Skin epidermis (tissue), 12 donors: ENCODE measurements at regions not wholly inside any gene's neighbourhood (a gene's known extent, or its start where the extent isn't known, plus 50 kb on each side); places are given as distances from the start of the nearest gene placed in this dataset.
"Not testable (repeated sequence)": the region's sequence is repeated elsewhere in the genome, so short reads cannot be mapped to it uniquely, and the experiment has no call there.

Experiments
- H3K27ac ChIP-seq, 21 experiments: fragments of 200-600 bp; sonication (generic) in 11 of 21; one replicate each; pipeline ENCODE4 v1.5.0; 2020; ENCODE audit warnings: mild to moderate bottlenecking in 3 of 21, inconsistent platforms in 2 of 21, moderate library complexity in 2 of 21
- H3K4me3 ChIP-seq, 7 experiments: fragments of 200-600 bp; sonication (generic) in 2 of 7; one replicate each; pipeline ENCODE4 v1.5.0; 2020; ENCODE audit warnings: inconsistent platforms in 2 of 7, mild to moderate bottlenecking in 2 of 7, moderate library complexity in 1 of 7

GRCh38 chr10:64785816-64786215 is 1264.6 kb downstream of the REEP3 start:
- no peak overlapping the region for H3K4me3 ChIP-seq
- no peak overlapping the region for H3K27ac ChIP-seq

- Histone ChIP-seq H3K4me3 (no peak overlapping the region), H3K27ac (no peak overlapping the region)
Measured at GRCh38 chr10:64786989-64787388, 1265.8 kb downstream of the REEP3 start.

GRCh38 chr10:64795847-64796246 is 1274.6 kb downstream of the REEP3 start:
- Histone ChIP-seq H3K4me3 (no peak overlapping the region), H3K27ac (no peak overlapping the region)

GRCh38 chr10:64798297-64798696 is 1277.1 kb downstream of the REEP3 start:
- Histone ChIP-seq H3K27ac (no peak overlapping the region), H3K4me3 (no peak overlapping the region)

- H3K27ac ChIP-seq: not testable (repeated sequence)
Measured at GRCh38 chr10:64808233-64808632, 1287.0 kb downstream of the REEP3 start.

GRCh38 chr10:64810046-64810445 is 1288.8 kb downstream of the REEP3 start:
- not testable (repeated sequence) for H3K27ac ChIP-seq, H3K4me3 ChIP-seq

More at GRCh38 chr10:64808233-64808632, 1287.0 kb downstream of the REEP3 start:
- H3K4me3 ChIP-seq: not testable (repeated sequence)

- Histone ChIP-seq H3K27ac (no peak overlapping the region), H3K4me3 (no peak overlapping the region)
Measured at GRCh38 chr10:64813391-64813790, 1292.2 kb downstream of the REEP3 start.

GRCh38 chr10:64814201-64814600 is 1293.0 kb downstream of the REEP3 start:
- Histone ChIP-seq H3K4me3 (no peak overlapping the region), H3K27ac (no peak overlapping the region)

GRCh38 chr10:64829888-64830412 is 1308.7 kb downstream of the REEP3 start:
- H3K4me3 ChIP-seq: no peak overlapping the region
- no peak overlapping the region for H3K27ac ChIP-seq

GRCh38 chr10:64830869-64831268 is 1309.7 kb downstream of the REEP3 start:
- H3K4me3 ChIP-seq: no peak overlapping the region
- H3K27ac ChIP-seq: no peak overlapping the region

GRCh38 chr10:64840341-64840740 is 1319.1 kb downstream of the REEP3 start:
- H3K27ac ChIP-seq: no peak overlapping the region
- H3K4me3 ChIP-seq: no peak overlapping the region

GRCh38 chr10:64846700-64847099 is 1325.5 kb downstream of the REEP3 start:
- H3K4me3 ChIP-seq: no peak overlapping the region
- no peak overlapping the region for H3K27ac ChIP-seq

GRCh38 chr10:64855941-64856340 is 1334.7 kb downstream of the REEP3 start:
- Histone ChIP-seq H3K4me3 (no peak overlapping the region), H3K27ac (no peak overlapping the region)

- Histone ChIP-seq H3K4me3 (no peak overlapping the region), H3K27ac (no peak overlapping the region)
Measured at GRCh38 chr10:64859911-64860310, 1338.7 kb downstream of the REEP3 start.

- H3K27ac ChIP-seq: no peak overlapping the region
Measured at GRCh38 chr10:64863836-64864235, 1342.6 kb downstream of the REEP3 start.

GRCh38 chr10:64867501-64867962 is 1346.3 kb downstream of the REEP3 start:
- Histone ChIP-seq H3K27ac (no peak overlapping the region), H3K4me3 (no peak overlapping the region)

More at GRCh38 chr10:64863836-64864235, 1342.6 kb downstream of the REEP3 start:
- H3K4me3 ChIP-seq: no peak overlapping the region

GRCh38 chr10:64873088-64873487 is 1351.9 kb downstream of the REEP3 start:
- no peak overlapping the region for H3K27ac ChIP-seq
- no peak overlapping the region for H3K4me3 ChIP-seq

GRCh38 chr10:64873959-64874358 is 1352.8 kb downstream of the REEP3 start:
- H3K27ac ChIP-seq: no peak overlapping the region
- H3K4me3 ChIP-seq: no peak overlapping the region

GRCh38 chr10:64880546-64880945 is 1359.3 kb downstream of the REEP3 start:
- Histone ChIP-seq H3K27ac (no peak overlapping the region), H3K4me3 (no peak overlapping the region)

- no peak overlapping the region for H3K27ac ChIP-seq
- no peak overlapping the region for H3K4me3 ChIP-seq
Measured at GRCh38 chr10:64881257-64881656, 1360.1 kb downstream of the REEP3 start.

- Histone ChIP-seq H3K4me3 (no peak overlapping the region), H3K27ac (no peak overlapping the region)
Measured at GRCh38 chr10:64896582-64896981, 1375.4 kb downstream of the REEP3 start.

GRCh38 chr10:64906311-64906710 is 1385.1 kb downstream of the REEP3 start:
- not testable (repeated sequence) for H3K27ac ChIP-seq

More at GRCh38 chr10:64906311-64906710, 1385.1 kb downstream of the REEP3 start:
- not testable (repeated sequence) for H3K4me3 ChIP-seq
